Heart left ventricle (tissue), 16 donors: ENCODE measurements at regions not wholly inside any gene's neighbourhood (a gene's known extent, or its start where the extent isn't known, plus 50 kb on each side); places are given as distances from the start of the nearest gene placed in this dataset.

ENCODE experiments used
- ATAC-seq, 4 donors: fragments of 200-7000 bp; cut with Tn5 transposase; one replicate each; pipeline ENCODE4 v1.9.1; 2020 to 2022; ENCODE audit warnings: moderate library complexity in 4 of 4, mild to moderate bottlenecking in 3 of 4, moderate number of reproducible peaks in 1 of 4
- DNase-seq, 5 donors: peaks; one replicate each; pipeline ENCODE4 v3.0.0-alpha.2; 2020
- H3K27ac ChIP-seq, 12 donors: fragments of 200-600 bp; sonication (generic) in 4 of 12; one replicate each; pipeline versions ENCODE4 v1.5.0 to v1.8.0; 2016 to 2022; ENCODE audit warnings: mild to moderate bottlenecking in 2 of 12
- H3K27me3 ChIP-seq, 9 donors: fragments of 200-600 bp; sonication (generic) in 2 of 9; one replicate each; pipeline versions ENCODE4 v1.5.1 to v1.8.0; 2016 to 2022; ENCODE audit warnings: mild to moderate bottlenecking in 3 of 9
- H3K36me3 ChIP-seq, 9 donors: fragments of 200-600 bp; sonication (generic) in 2 of 9; one replicate each; pipeline versions ENCODE4 v1.5.0 to v1.8.0; 2018 to 2022; ENCODE audit warnings: mild to moderate bottlenecking in 2 of 9
- H3K4me1 ChIP-seq, 12 donors: fragments of 200-600 bp; sonication (generic) in 4 of 12; one replicate each; pipeline versions ENCODE4 v1.5.0 to v1.8.0; 2016 to 2022; ENCODE audit warnings: mild to moderate bottlenecking in 3 of 12
- H3K4me3 ChIP-seq, 12 donors: fragments of 200-600 bp; sonication (generic) in 4 of 12; one replicate each; pipeline versions ENCODE4 v1.5.0 to v1.8.0; 2017 to 2022; ENCODE audit warnings: mild to moderate bottlenecking in 9 of 12, moderate library complexity in 4 of 12
- H3K9me3 ChIP-seq, 12 donors: fragments of 200-600 bp; sonication (generic) in 4 of 12; one replicate each; pipeline versions ENCODE4 v1.5.0 to v1.8.0; 2016 to 2022; ENCODE audit warnings: mild to moderate bottlenecking in 1 of 12
- CTCF ChIP-seq, 12 donors: fragments of 200-600 bp; sonication (generic) in 4 of 12; IDR thresholded peaks; one replicate each; pipeline versions ENCODE4 v1.5.0 to v1.8.0; 2018 to 2022; ENCODE audit warnings: antibody characterized with exemption in 12 of 12, mild to moderate bottlenecking in 5 of 12
- POLR2A ChIP-seq, 2 donors: fragments of 450-650 bp; IDR thresholded peaks; one replicate each; pipeline ENCODE4 v1.6.1; 2017; ENCODE audit warnings: antibody characterized with exemption in 2 of 2, mild to moderate bottlenecking in 2 of 2, moderate library complexity in 2 of 2
- WGBS, 4 donors: extraction: QIAGEN DNeasy Blood & Tissue Kit in 2 of 4; methylation state at CpG; one replicate each; pipeline versions ENCODE4 v1.1.5 to v1.1.7; 2013 to 2018; 5-methylcytosine and 5-hydroxymethylcytosine counted together
- intact Hi-C, 10 donors: fragments of 100-400 bp; cut with DNase I; formaldehyde crosslinking; loops; one replicate each; pipeline versions ENCODE4 v1.11.1 to v1.14.2; 2022
- donor health status: ischemic (EF 13 %, LVEDD 7.1; RV severe dilation, severe dysfunction).
- donor health status: healthy with polysubstance abuse.
- donor health status: DM: no; HTN: yes; CAD: no.
- donor health status: DM: no; HTN: no; CAD: no.
- donor health status: ischemic (EF 25% LVEDD 6.9; RV normal size, moderate dysfunction).
- donor health status: ischemic (EF 25% LVEDD 5.7; RV mildly dilated, moderate dysfunction).
- donor health status: healthy.
- donor health status: DM: yes; HTN: yes; CAD: no.
- donor health status: ischemic (EF 35%, LVEDD 5.7; RV mildly dilated, moderate dysfunction).
- donor health status: nonischemic (EF 11% LVEDD 7.7; RV severe dilation, severe dysfunction).
- donor health status: DM: yes; HTN: yes; CAD: no.
- donor health status: PGD.
- donor health status: ischemic (EF 29% LVEDD 5.4; RV normal size, mild dysfunction).
- donor health status: nonischemic (EF 23%, LVEDD 6.1; RV moderate dilation, normal function).

- TF ChIP-seq POLR2A (IDR thresholded peaks at IDR 0.05): no peak
- no peak for TF ChIP-seq CTCF (IDR thresholded peaks at IDR 0.05)
- no peaks in the 10 kb centered on the region for H3K27me3 ChIP-seq
These were observed 443.7 kb downstream of the CENPC start for GRCh38 chr4:67101612-67102011.

DNA sequence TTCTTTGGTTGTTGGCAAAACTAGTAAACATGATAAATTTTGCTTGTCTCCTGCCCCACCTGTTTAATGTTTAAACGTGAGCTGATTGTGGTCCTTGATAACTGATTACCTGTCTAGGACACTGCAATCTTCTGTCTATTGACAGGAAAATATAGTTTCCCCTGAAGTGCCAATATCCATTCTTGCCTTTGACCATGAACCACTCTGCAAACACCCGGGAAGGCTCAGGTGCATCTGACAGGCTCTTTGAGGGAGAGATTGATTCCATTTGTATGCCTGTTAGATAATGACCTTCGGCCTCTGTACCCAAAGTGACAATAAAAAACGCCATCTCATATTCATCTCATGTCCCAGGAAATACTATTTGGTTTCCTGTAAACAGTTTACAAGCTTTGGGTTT, 453.0 kb downstream of the CENPC start:
- Histone ChIP-seq H3K36me3 (no peaks in the 10 kb centered on the region), H3K4me1 (no peaks in the 10 kb centered on the region), H3K9me3 (peaks cover 0 to 2% (median 0%) of the 10 kb centered on the region in 12 donors), H3K4me3 (no peak overlapping the region), H3K27ac (no peak overlapping the region), H3K27me3 (no peaks in the 10 kb centered on the region)
- 45 to 56% (median 51%) methylated on average over 4 of the region's 4 CpGs for WGBS, 4 donors
- ATAC-seq (no peak), DNase-seq (no peak)
- intact Hi-C loops: no loop called here
- TF ChIP-seq POLR2A (IDR thresholded peaks at IDR 0.05): no peak
- no peak for TF ChIP-seq CTCF (IDR thresholded peaks at IDR 0.05)

More at GRCh38 chr4:67101612-67102011, 443.7 kb downstream of the CENPC start:
- ATAC-seq (no peak), DNase-seq (no peak)
- no peaks in the 10 kb centered on the region for H3K36me3 ChIP-seq
- intact Hi-C loops: no loop called here
- H3K4me1 ChIP-seq: no peaks in the 10 kb centered on the region
- no peaks in the 10 kb centered on the region for H3K9me3 ChIP-seq
- H3K27ac ChIP-seq: no peak overlapping the region
- H3K4me3 ChIP-seq: no peak overlapping the region

GRCh38 chr4:67091673-67092072, 453.6 kb downstream of the CENPC start:
- Histone ChIP-seq H3K4me1 (no peaks in the 10 kb centered on the region), H3K4me3 (no peak overlapping the region), H3K36me3 (no peaks in the 10 kb centered on the region), H3K27ac (no peak overlapping the region), H3K27me3 (no peaks in the 10 kb centered on the region), H3K9me3 (peaks cover 0 to 2% (median 0%) of the 10 kb centered on the region in 12 donors)
- intact Hi-C loops: no loop called here
- no peak for TF ChIP-seq POLR2A (IDR thresholded peaks at IDR 0.05)
- TF ChIP-seq CTCF (IDR thresholded peaks at IDR 0.05): no peak
- ATAC-seq (no peak), DNase-seq (no peak)

- 56 to 71% (median 62%) methylated on average over 2 of the region's 2 CpGs for WGBS, 4 donors
- peak in 1 of 5 donors; percentile 19 for DNase-seq
These were observed 457.4 kb downstream of the CENPC start for GRCh38 chr4:67087897-67088296.

More at GRCh38 chr4:67087897-67088296, 457.4 kb downstream of the CENPC start:
- no peak for ATAC-seq
- no peaks in the 10 kb centered on the region for H3K36me3 ChIP-seq
- H3K27ac ChIP-seq: no peak overlapping the region
- TF ChIP-seq POLR2A (IDR thresholded peaks at IDR 0.05) (no peak), CTCF (IDR thresholded peaks at IDR 0.05) (peak; percentile 8 to 54 (median 31))
- H3K4me1 ChIP-seq: no peaks in the 10 kb centered on the region
- no peak overlapping the region for H3K4me3 ChIP-seq
- H3K27me3 ChIP-seq: no peaks in the 10 kb centered on the region
- intact Hi-C loops: loop anchor here in 3 of 10 donors (5.0 to 10.0 kb wide), 2 partner anchors 107 to 239 kb away; no protein-coding TSS in a partner anchor
- H3K9me3 ChIP-seq: no peaks in the 10 kb centered on the region
